HepG2 (cell line): ENCODE measurements at regions not wholly inside any gene's neighbourhood (a gene's known extent, or its start where the extent isn't known, plus 50 kb on each side); places are given as distances from the start of the nearest gene placed in this dataset.

Source experiments
- GFI1 ChIP-seq: sonication (generic); formaldehyde crosslinking; IDR thresholded peaks from 2 replicates; pipeline ENCODE4 v1.5.0; 2020; ENCODE audit warnings: missing genetic modification reagents, mild to moderate bottlenecking, borderline replicate concordance
- HDAC2 ChIP-seq: sonication (generic); formaldehyde crosslinking; IDR thresholded peaks from 2 replicates; pipeline ENCODE4 v1.4.0; 2020; ENCODE audit warnings: missing genetic modification reagents
- HOXA9 ChIP-seq: sonication (generic); formaldehyde crosslinking; IDR thresholded peaks from 2 replicates; pipeline ENCODE4 v1.8.1; 2022; ENCODE audit warnings: missing genetic modification reagents, mild to moderate bottlenecking, moderate library complexity, borderline replicate concordance
- ZNF501 ChIP-seq: sonication (generic); formaldehyde crosslinking; IDR thresholded peaks from 2 replicates; pipeline ENCODE4 v1.5.1; 2020; ENCODE audit warnings: mild to moderate bottlenecking, moderate library complexity, missing genetic modification reagents
- TF ChIP-seq, protein P1 (sequence below): IDR thresholded peaks from 2 replicates; pipeline ENCODE4 v1.4.0; 2020; ENCODE audit warnings: mild to moderate bottlenecking, missing genetic modification reagents
- TF ChIP-seq, protein P2 (sequence below): sonication (generic); formaldehyde crosslinking; IDR thresholded peaks from 2 replicates; pipeline ENCODE4 v1.4.0; 2020; ENCODE audit warnings: missing genetic modification reagents, borderline replicate concordance
- TF ChIP-seq, protein P3 (sequence below): sonication (generic); formaldehyde crosslinking; IDR thresholded peaks from 2 replicates; pipeline ENCODE4 v1.4.0; 2020; ENCODE audit warnings: missing genetic modification reagents, borderline replicate concordance
- TF ChIP-seq, protein P4 (sequence below): sonication (generic); formaldehyde crosslinking; IDR thresholded peaks from 2 replicates; pipeline ENCODE4 v1.5.0; 2020; ENCODE audit warnings: missing genetic modification reagents
- TF ChIP-seq, protein P5 (sequence below): IDR thresholded peaks from 2 replicates; pipeline ENCODE4 v1.6.1; 2016; ENCODE audit warnings: mild to moderate bottlenecking
- TF ChIP-seq, protein P6 (sequence below): sonication (generic); formaldehyde crosslinking; IDR thresholded peaks from 2 replicates; pipeline ENCODE4 v1.4.0; 2020; ENCODE audit warnings: missing genetic modification reagents, mild to moderate bottlenecking, borderline replicate concordance
- TF ChIP-seq, protein P7 (sequence below): IDR thresholded peaks from 2 replicates; pipeline ENCODE4 v1.6.1; 2016; ENCODE audit warnings: mild to moderate bottlenecking, missing biosample characterization, missing genetic modification reagents

DNA sequence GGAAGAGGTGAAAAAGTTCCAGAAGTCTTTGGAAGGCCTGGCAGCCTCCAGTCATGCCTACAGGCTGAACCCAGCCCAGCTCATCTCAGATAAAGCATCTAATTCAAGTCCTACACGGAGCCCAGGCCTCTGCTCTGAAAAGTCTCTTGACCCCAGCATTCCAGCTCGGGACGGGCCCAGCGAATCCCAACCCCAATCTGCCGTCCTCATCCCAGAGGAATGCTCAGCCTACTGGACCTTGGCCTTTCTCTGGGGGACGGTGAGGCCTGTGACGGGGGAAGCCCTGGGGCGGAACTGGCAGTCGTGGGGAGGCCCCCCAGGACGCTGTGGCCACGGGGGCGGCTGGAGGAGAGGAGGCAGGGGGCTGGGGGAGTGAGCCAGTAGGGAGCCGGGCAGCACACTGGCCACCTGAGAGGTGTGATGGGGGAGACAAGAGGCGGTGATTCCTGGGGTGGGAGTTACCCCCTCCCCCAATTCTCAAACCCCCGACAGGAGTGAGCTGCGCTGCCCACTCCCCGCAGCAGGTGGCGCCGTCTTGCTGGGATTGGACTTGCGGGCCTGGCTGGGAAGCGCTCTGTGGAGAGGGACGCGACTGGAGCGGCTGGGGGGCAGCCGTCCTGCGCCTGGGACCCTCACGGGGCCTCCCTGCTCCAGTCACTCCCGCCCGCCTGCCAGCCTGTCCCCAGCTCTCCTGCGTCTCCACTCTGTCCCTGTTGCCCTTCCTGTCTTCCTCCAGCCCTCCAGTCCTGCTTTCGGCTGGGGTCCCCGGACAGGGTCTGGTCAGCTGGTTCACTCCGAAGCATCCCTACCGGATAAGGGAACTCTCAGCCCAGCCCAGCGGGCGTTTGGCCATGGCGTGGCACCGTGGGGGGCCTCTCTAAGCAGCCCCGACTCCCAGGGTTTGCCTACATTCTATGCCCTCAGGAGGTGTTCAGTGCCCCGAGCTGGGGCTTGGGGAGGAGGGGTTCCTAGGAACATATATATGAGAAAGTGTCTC is 182.6 kb upstream of the HAAO start (continued):
- TF ChIP-seq, protein P1, sequence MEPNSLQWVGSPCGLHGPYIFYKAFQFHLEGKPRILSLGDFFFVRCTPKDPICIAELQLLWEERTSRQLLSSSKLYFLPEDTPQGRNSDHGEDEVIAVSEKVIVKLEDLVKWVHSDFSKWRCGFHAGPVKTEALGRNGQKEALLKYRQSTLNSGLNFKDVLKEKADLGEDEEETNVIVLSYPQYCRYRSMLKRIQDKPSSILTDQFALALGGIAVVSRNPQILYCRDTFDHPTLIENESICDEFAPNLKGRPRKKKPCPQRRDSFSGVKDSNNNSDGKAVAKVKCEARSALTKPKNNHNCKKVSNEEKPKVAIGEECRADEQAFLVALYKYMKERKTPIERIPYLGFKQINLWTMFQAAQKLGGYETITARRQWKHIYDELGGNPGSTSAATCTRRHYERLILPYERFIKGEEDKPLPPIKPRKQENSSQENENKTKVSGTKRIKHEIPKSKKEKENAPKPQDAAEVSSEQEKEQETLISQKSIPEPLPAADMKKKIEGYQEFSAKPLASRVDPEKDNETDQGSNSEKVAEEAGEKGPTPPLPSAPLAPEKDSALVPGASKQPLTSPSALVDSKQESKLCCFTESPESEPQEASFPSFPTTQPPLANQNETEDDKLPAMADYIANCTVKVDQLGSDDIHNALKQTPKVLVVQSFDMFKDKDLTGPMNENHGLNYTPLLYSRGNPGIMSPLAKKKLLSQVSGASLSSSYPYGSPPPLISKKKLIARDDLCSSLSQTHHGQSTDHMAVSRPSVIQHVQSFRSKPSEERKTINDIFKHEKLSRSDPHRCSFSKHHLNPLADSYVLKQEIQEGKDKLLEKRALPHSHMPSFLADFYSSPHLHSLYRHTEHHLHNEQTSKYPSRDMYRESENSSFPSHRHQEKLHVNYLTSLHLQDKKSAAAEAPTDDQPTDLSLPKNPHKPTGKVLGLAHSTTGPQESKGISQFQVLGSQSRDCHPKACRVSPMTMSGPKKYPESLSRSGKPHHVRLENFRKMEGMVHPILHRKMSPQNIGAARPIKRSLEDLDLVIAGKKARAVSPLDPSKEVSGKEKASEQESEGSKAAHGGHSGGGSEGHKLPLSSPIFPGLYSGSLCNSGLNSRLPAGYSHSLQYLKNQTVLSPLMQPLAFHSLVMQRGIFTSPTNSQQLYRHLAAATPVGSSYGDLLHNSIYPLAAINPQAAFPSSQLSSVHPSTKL (CRISPR knock-in tag): peak; percentile 86
- TF ChIP-seq GFI1 (CRISPR knock-in tag): peak; percentile 93
- TF ChIP-seq, protein P2, sequence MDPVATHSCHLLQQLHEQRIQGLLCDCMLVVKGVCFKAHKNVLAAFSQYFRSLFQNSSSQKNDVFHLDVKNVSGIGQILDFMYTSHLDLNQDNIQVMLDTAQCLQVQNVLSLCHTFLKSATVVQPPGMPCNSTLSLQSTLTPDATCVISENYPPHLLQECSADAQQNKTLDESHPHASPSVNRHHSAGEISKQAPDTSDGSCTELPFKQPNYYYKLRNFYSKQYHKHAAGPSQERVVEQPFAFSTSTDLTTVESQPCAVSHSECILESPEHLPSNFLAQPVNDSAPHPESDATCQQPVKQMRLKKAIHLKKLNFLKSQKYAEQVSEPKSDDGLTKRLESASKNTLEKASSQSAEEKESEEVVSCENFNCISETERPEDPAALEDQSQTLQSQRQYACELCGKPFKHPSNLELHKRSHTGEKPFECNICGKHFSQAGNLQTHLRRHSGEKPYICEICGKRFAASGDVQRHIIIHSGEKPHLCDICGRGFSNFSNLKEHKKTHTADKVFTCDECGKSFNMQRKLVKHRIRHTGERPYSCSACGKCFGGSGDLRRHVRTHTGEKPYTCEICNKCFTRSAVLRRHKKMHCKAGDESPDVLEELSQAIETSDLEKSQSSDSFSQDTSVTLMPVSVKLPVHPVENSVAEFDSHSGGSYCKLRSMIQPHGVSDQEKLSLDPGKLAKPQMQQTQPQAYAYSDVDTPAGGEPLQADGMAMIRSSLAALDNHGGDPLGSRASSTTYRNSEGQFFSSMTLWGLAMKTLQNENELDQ (CRISPR knock-in tag): no peak
- TF ChIP-seq, protein P3, sequence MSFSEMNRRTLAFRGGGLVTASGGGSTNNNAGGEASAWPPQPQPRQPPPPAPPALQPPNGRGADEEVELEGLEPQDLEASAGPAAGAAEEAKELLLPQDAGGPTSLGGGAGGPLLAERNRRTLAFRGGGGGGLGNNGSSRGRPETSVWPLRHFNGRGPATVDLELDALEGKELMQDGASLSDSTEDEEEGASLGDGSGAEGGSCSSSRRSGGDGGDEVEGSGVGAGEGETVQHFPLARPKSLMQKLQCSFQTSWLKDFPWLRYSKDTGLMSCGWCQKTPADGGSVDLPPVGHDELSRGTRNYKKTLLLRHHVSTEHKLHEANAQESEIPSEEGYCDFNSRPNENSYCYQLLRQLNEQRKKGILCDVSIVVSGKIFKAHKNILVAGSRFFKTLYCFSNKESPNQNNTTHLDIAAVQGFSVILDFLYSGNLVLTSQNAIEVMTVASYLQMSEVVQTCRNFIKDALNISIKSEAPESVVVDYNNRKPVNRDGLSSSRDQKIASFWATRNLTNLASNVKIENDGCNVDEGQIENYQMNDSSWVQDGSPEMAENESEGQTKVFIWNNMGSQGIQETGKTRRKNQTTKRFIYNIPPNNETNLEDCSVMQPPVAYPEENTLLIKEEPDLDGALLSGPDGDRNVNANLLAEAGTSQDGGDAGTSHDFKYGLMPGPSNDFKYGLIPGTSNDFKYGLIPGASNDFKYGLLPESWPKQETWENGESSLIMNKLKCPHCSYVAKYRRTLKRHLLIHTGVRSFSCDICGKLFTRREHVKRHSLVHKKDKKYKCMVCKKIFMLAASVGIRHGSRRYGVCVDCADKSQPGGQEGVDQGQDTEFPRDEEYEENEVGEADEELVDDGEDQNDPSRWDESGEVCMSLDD (CRISPR knock-in tag): peak; percentile 95
- TF ChIP-seq, protein P4, sequence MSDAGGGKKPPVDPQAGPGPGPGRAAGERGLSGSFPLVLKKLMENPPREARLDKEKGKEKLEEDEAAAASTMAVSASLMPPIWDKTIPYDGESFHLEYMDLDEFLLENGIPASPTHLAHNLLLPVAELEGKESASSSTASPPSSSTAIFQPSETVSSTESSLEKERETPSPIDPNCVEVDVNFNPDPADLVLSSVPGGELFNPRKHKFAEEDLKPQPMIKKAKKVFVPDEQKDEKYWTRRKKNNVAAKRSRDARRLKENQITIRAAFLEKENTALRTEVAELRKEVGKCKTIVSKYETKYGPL: no peak; the same call in 1 of the 2 replicates
- TF ChIP-seq, protein P5, sequence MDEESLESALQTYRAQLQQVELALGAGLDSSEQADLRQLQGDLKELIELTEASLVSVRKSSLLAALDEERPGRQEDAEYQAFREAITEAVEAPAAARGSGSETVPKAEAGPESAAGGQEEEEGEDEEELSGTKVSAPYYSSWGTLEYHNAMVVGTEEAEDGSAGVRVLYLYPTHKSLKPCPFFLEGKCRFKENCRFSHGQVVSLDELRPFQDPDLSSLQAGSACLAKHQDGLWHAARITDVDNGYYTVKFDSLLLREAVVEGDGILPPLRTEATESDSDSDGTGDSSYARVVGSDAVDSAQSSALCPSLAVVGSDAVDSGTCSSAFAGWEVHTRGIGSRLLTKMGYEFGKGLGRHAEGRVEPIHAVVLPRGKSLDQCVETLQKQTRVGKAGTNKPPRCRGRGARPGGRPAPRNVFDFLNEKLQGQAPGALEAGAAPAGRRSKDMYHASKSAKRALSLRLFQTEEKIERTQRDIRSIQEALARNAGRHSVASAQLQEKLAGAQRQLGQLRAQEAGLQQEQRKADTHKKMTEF (CRISPR knock-in tag): peak; percentile 89
- TF ChIP-seq HOXA9 (CRISPR knock-in tag): no peak
- peak; percentile 94 for TF ChIP-seq HDAC2 (CRISPR knock-in tag)
- TF ChIP-seq ZNF501: peak; percentile 91
- TF ChIP-seq, protein P6, sequence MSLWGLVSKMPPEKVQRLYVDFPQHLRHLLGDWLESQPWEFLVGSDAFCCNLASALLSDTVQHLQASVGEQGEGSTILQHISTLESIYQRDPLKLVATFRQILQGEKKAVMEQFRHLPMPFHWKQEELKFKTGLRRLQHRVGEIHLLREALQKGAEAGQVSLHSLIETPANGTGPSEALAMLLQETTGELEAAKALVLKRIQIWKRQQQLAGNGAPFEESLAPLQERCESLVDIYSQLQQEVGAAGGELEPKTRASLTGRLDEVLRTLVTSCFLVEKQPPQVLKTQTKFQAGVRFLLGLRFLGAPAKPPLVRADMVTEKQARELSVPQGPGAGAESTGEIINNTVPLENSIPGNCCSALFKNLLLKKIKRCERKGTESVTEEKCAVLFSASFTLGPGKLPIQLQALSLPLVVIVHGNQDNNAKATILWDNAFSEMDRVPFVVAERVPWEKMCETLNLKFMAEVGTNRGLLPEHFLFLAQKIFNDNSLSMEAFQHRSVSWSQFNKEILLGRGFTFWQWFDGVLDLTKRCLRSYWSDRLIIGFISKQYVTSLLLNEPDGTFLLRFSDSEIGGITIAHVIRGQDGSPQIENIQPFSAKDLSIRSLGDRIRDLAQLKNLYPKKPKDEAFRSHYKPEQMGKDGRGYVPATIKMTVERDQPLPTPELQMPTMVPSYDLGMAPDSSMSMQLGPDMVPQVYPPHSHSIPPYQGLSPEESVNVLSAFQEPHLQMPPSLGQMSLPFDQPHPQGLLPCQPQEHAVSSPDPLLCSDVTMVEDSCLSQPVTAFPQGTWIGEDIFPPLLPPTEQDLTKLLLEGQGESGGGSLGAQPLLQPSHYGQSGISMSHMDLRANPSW (CRISPR knock-in tag): peak; percentile 54; the same call in 1 of the 2 replicates
- TF ChIP-seq, protein P7, sequence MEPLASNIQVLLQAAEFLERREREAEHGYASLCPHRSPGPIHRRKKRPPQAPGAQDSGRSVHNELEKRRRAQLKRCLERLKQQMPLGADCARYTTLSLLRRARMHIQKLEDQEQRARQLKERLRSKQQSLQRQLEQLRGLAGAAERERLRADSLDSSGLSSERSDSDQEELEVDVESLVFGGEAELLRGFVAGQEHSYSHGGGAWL (CRISPR knock-in tag): peak; percentile 85
